Mucosa of descending colon (tissue), 3 donors: ENCODE measurements at regions not wholly inside any gene's neighbourhood (a gene's known extent, or its start where the extent isn't known, plus 50 kb on each side); places are given as distances from the start of the nearest gene placed in this dataset.
"Not testable (repeated sequence)": the region's sequence is repeated elsewhere in the genome, so short reads cannot be mapped to it uniquely, and the experiment has no call there.

Experiments
- ATAC-seq: fragments of 200-7000 bp; cut with Tn5 transposase; one replicate; pipeline ENCODE4 v1.9.1; 2020; ENCODE audit warnings: mild to moderate bottlenecking, moderate library complexity
- DNase-seq, 3 donors: peaks; one replicate each; pipeline ENCODE4 v3.0.0-alpha.2; 2020
- H3K36me3 ChIP-seq: fragments of 200-600 bp; one replicate; pipeline ENCODE4 v1.8.0; 2021; ENCODE audit warnings: low read depth, mild to moderate bottlenecking
- H3K4me1 ChIP-seq: fragments of 200-600 bp; one replicate; pipeline ENCODE4 v1.8.0; 2021; ENCODE audit warnings: low read depth, mild to moderate bottlenecking
- H3K4me3 ChIP-seq: fragments of 200-600 bp; one replicate; pipeline ENCODE4 v1.8.0; 2021; ENCODE audit warnings: mild to moderate bottlenecking
- H3K9me3 ChIP-seq: fragments of 200-600 bp; one replicate; pipeline ENCODE4 v1.8.0; 2021; ENCODE audit warnings: mild to moderate bottlenecking
- intact Hi-C, 2 donors: fragments of 100-400 bp; cut with DNase I in 1 of 2; cut with micrococcal nuclease in 1 of 2; formaldehyde crosslinking; loops; one replicate each; pipeline versions ENCODE4 v1.11.0 to v1.11.1; 2022; cut with DNase I, micrococcal nuclease
- TF ChIP-seq, protein P1 (sequence below): fragments of 200-600 bp; IDR thresholded peaks from one replicate; pipeline ENCODE4 v1.8.0; 2022; ENCODE audit warnings: antibody characterized with exemption, mild to moderate bottlenecking
- donor health status: DM: no; HTN: no; CAD: no; lungs with moderate emphysema.
- donor health status: DM: no; HTN: no; CAD: no.
- donor health status: DM: no; HTN: yes; CAD: no.

DNA sequence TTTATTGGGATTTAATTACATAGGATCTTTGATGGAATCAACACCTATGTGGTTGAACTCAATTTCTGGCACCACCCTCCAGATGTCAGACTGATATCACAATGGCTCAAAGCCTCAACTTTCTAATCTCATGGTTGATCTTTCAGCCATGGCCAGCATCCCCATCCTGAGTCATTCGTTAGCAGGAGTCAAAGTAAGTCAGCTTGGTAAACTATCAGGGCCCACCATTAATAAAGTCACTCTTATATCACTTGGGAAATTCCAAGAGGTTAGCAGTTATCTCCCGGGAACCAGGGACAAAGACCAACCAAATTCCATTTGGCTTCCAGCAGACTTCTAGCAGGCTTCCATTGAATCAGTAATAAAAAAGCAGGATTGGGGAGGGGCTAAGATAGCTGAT lies 50.7 kb upstream of the TNFSF4 start:
- Histone ChIP-seq H3K4me1 (no peaks in the 10 kb centered on the region), H3K9me3 (no peaks in the 10 kb centered on the region), H3K36me3 (no peaks in the 10 kb centered on the region), H3K4me3 (no peak overlapping the region)
- intact Hi-C loops = no loop called here
- ATAC-seq = no peak
- TF ChIP-seq, protein P1, sequence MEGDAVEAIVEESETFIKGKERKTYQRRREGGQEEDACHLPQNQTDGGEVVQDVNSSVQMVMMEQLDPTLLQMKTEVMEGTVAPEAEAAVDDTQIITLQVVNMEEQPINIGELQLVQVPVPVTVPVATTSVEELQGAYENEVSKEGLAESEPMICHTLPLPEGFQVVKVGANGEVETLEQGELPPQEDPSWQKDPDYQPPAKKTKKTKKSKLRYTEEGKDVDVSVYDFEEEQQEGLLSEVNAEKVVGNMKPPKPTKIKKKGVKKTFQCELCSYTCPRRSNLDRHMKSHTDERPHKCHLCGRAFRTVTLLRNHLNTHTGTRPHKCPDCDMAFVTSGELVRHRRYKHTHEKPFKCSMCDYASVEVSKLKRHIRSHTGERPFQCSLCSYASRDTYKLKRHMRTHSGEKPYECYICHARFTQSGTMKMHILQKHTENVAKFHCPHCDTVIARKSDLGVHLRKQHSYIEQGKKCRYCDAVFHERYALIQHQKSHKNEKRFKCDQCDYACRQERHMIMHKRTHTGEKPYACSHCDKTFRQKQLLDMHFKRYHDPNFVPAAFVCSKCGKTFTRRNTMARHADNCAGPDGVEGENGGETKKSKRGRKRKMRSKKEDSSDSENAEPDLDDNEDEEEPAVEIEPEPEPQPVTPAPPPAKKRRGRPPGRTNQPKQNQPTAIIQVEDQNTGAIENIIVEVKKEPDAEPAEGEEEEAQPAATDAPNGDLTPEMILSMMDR = no peak
- DNase-seq = no peak

DNA sequence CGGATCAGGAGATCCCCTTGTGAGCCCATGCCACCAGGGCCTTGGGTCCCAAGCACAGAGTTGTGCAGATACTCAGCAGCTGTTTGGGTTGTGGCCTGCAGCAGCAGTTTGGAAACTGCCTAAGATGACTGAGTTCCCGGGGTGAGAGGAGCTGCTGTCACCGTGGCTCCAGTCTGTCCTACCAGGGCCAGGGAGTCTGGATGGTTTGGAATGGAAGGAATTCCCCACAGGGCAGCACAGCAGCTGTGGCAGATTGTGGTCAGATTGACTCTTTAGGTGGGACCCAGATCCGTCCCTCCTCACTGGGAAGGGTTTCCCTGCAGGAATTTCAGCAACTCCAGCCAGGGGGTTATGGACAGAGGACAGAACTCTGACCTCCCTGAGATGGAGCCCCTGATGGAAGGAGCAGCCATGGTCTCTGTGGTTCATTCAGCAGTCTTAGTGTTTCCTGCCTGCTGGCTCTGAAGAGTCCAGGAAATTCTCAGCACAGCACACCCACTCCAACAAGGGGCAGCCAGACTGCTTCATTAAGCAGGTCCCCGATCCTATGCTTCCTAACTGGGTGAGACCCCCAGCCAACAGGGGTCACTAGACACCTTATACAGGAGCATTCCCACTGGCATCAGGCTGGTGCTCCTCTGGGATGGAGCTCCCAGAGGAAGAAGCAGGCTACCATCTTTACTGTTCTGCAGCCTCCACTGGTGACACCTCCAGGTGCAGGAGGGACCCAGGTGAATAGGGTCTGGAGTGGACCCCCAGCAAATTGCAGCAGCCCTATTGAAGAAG lies 51.5 kb upstream of the TNFSF4 start:
- Histone ChIP-seq H3K4me3 (no peak overlapping the region), H3K36me3 (no peaks in the 10 kb centered on the region), H3K4me1 (no peaks in the 10 kb centered on the region), H3K9me3 (no peaks in the 10 kb centered on the region)
- no peak for ATAC-seq
- TF ChIP-seq, protein P1 = no peak
- intact Hi-C loops = no loop called here
- no peak for DNase-seq

DNA sequence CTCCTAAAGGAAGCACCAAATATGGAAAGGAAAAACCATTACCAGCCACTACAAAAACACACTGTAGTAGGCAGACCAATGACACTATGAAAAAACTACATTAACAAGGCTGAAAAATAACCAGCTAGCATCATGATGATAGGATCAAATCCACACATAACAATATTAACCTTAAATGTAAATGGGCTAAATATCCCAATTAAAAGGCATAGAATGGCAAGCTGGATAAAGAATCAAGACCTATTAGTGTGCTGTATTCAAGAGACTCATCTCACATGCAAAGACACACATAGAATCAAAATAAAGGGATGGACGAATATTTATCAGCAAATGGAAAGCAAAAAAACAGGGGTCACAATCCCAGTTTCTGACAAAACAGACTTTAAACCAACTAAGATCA lies 53.2 kb upstream of the TNFSF4 start:
- H3K36me3 ChIP-seq, DNase-seq, H3K4me3 ChIP-seq, H3K4me1 ChIP-seq, intact Hi-C loops, ATAC-seq, H3K9me3 ChIP-seq: not testable (repeated sequence)

DNA sequence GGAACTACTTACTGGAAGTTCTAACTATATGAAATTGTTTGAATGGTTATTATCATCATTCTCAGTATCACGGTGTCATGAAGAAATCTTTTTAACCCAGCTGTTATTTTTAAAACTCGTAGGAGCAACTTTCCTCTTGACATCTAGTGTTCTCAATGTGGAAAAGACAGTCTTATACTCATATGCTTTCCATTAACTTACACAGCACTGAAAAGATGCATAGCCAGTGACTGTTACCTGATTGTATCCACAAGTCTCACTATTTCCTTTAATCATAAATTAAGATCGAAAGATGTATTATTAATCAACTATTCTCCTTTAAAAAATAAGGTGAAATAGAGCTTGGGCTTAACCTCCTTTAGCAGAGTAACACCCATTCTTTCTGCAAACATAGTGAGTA lies 59.7 kb upstream of the TNFSF4 start:
- Histone ChIP-seq H3K9me3 (no peaks in the 10 kb centered on the region), H3K4me1 (no peaks in the 10 kb centered on the region), H3K36me3 (no peaks in the 10 kb centered on the region), H3K4me3 (no peak overlapping the region)
- ATAC-seq (no peak), DNase-seq (no peak)
- TF ChIP-seq, protein P1 = no peak
- intact Hi-C loops = no loop called here

GRCh38 chr1:173267453-173267945 lies 60.4 kb upstream of the TNFSF4 start:
- DNase-seq = no peak
- H3K36me3 ChIP-seq = no peaks in the 10 kb centered on the region
- intact Hi-C loops = no loop called here
- TF ChIP-seq, protein P1 = no peak
- no peak for ATAC-seq
- H3K4me1 ChIP-seq = no peaks in the 10 kb centered on the region
- H3K9me3 ChIP-seq = no peaks in the 10 kb centered on the region
- no peak overlapping the region for H3K4me3 ChIP-seq

DNA sequence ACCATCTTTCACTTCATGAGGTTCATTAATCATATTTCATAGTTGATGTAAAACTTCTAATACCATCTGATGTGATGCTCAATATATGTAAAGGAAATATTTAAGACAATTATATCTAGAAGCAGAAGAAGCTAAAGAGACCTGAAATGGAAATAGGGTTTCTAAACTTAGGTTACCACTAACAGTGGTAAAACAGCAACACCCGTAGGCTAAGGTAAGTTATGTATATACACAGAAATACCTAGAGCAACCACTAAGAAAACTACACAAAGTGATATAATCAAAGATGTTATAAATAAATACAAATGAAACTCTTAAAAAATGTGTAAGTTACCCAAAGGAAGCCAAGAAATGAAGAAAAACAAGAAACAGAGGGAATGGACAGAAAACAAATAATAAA lies 61.1 kb upstream of the TNFSF4 start:
- Histone ChIP-seq H3K36me3 (no peaks in the 10 kb centered on the region), H3K9me3 (no peaks in the 10 kb centered on the region), H3K4me1 (no peaks in the 10 kb centered on the region), H3K4me3 (no peak overlapping the region)
- DNase-seq (no peak), ATAC-seq (no peak)
- TF ChIP-seq, protein P1 = no peak
- intact Hi-C loops = no loop called here
